GM12874 (cell line): ENCODE measurements at regions not wholly inside any gene's neighbourhood (a gene's known extent, or its start where the extent isn't known, plus 50 kb on each side); places are given as distances from the start of the nearest gene placed in this dataset.

Source experiments
- TF ChIP-seq, protein P1 (sequence below): IDR thresholded peaks from 2 replicates; pipeline ENCODE4 v1.5.1; 2011; ENCODE audit warnings: low read depth, mild to moderate bottlenecking, control low read depth, low read length, moderate library complexity; ENCODE audit not compliant: insufficient read depth

DNA sequence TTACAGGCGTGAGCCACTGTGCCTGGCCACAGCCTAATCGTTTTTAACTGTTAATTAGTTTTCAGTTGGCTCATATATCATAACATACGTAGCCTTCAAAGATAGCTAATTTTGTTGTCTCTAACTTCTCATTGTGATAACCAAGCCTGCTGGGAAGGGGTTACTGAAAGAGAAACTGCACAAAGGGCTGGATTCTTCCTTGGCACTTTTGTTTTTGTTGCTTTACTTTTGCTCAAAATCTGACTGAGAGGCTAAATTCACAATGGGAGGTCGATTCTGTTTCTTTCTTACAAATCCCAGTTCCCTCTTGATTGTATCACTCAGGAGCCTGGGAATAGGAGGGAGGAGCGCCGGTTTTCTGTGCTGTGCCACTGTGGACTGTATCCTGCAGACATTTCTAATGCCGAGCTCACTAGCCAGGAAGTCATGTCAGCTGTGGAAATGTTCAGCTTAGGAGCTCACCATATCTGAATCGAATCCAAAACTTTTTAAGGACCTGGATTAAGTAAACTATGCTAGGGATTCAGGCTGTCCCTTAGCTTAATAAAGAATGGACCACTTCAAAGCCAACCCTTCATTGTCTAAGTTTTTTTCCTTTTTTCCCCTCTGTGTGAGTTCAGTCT, 120.5 kb upstream of the FAT1 start:
- TF ChIP-seq, protein P1, sequence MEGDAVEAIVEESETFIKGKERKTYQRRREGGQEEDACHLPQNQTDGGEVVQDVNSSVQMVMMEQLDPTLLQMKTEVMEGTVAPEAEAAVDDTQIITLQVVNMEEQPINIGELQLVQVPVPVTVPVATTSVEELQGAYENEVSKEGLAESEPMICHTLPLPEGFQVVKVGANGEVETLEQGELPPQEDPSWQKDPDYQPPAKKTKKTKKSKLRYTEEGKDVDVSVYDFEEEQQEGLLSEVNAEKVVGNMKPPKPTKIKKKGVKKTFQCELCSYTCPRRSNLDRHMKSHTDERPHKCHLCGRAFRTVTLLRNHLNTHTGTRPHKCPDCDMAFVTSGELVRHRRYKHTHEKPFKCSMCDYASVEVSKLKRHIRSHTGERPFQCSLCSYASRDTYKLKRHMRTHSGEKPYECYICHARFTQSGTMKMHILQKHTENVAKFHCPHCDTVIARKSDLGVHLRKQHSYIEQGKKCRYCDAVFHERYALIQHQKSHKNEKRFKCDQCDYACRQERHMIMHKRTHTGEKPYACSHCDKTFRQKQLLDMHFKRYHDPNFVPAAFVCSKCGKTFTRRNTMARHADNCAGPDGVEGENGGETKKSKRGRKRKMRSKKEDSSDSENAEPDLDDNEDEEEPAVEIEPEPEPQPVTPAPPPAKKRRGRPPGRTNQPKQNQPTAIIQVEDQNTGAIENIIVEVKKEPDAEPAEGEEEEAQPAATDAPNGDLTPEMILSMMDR, result no peak

DNA sequence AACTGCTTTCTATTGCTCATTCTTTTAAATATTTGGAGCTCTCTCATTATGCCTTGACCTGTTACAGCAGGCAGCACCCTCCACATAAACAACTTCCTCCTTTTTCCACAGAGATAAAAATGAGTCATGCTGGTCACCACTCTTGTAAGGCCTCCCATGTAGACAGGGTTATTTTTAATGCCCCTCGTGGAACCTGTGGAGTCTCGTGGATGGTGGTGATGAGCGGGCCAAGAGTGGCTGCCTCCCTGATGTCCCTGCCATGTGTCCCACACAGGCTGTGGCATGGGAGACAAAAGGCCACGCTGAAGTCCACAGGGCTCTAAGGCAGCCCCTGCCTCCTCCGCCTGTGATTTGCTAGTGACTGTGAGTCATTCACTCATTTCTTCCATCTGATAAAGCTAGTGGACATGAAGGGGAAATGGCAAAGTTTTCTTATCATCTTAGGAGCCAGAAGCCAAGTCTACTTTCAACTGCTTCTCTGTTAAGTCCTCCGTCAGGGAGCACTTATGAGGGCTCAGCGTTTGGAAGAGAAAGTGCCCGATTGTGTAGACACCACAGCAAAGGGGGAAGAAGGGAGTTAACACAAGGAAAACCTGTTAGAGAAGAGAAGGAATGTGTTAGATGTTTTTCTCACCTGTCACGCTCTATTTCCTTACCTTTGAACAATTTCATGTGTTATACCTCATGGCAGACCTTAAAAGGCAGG, 121.6 kb upstream of the FAT1 start:
- TF ChIP-seq, protein P1, result no peak

DNA sequence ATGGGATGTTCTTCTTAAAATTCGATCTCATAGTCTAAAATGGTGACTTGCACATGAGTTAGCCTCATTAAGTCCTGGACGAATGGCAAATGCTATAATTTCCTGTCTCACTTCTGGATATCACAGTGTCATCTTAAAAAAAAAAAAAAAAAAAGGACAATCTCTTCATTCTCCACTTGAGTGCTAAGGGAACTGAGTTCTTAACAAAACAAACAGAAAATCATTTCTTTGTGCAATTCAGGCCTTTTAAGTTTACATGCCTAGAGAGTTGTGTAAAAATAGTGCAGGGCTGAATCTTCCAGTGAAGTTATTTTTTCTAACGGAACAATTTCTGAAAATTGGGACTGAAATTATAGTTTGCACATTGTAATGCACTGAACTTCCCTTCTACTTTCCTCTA, 122.8 kb upstream of the FAT1 start:
- TF ChIP-seq, protein P1, result no peak

DNA sequence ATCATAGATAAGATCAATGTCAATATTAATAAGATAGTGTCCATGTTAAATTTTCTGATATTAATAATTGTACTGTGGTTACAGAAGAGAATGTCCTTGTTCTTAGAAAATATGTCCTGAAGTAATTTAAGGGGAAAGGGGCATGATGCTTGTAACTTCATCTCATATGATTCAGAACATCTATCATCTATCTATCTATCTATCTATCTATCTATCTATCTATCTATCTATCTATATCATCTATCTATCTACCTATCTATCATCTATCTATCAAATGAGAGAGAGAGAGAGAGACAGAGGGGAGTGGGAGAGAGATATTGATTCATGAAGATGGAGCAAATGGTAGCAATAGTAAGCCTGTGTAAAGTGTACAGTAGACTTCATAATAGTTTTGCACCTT, 124.8 kb upstream of the FAT1 start:
- TF ChIP-seq, protein P1, result no peak

DNA sequence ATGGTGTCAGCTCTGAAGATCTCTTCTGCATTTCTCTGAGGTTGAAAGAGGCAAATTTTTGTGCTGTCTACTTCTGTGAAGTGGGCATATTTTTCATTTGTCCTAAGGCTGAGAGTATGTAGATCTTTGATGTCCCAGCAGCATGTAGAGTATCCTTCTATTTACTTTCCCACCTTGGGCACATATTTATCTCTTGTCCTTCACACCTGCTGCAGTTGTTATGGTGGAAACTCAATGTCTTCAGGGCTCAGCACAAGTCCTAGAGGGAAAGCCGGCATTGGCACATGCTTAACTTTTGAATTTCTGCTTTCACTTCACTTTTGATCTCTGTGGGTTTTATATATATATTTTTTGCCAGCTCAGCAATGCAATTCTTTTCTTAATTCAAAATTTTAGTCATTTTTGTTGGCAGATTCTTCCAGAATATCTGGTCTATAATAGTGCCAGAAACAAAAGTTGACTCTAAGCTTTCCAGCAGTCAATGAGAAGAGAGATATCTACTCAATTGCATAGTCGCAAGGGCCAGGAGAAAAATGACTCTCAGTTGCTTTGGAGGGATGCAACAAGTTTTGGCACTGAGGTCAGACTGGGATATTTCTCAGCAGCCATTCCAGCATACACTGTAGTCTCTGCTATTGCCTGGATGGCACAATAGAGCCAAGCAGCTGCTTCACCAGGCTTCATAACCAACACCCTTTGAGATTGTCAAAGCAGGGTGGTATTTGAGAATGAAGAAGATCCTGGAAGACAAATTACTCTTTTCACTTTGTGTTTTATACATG, 127.8 kb upstream of the FAT1 start:
- TF ChIP-seq, protein P1, result no peak

DNA sequence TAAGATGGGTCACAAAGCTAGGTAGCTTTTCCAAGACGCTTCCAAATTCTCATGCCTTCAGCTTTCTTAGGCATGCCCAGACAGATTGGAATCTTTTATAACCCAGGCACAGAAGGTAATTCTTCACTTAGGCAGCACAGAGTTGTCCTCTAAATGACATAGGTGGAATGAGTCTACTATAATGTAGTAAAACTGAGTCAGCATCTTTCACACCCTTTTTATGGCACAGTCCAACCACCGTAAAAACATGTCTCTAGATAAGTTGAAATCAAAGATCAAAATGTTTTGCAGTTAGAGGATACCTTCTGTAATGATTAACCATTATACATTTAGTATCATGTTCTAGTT, 128.4 kb upstream of the FAT1 start:
- TF ChIP-seq, protein P1, result no peak

DNA sequence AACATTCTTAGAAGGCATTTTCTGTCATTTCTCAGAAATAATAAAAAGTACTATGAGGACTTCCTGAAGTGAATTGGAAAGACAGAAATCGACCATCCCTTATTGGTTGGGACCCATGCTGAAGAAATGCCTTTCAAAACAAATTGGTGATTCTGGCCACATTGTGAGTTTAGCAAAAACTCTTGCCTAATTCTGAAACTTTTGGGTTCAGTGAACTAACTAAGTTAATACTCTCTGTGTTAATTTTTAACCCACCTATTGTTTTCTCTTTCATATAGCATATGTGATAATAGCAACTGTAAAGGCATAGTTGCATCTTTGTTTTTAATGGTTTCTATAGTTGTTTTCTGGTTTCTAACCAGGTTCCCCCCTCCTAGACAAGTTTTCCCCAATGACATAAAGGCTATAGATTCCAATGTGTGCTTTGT, 129.3 kb upstream of the FAT1 start:
- TF ChIP-seq, protein P1, result no peak
